H1 (cell line): ENCODE measurements at regions not wholly inside any gene's neighbourhood (a gene's known extent, or its start where the extent isn't known, plus 50 kb on each side); places are given as distances from the start of the nearest gene placed in this dataset.

Source experiments
- CTCF ChIA-PET: fragments of 300-600 bp; sonication (Branson Sonifier 250); formaldehyde crosslinking; loops from one replicate; lab custom pipeline; 2021; ENCODE audit not compliant: partially characterized antibody; lab: Charles Lee
- POLR2A ChIA-PET: fragments of 300-600 bp; sonication (Branson Sonifier 250); formaldehyde crosslinking; loops from one replicate; lab custom pipeline; 2021; ENCODE audit warnings: inconsistent platforms; ENCODE audit not compliant: partially characterized antibody; lab: Charles Lee
- DNase-seq, 2 experiments: peaks; one replicate each; pipeline versions ENCODE4 v3.0.0 to v3.0.0-alpha.2; 2010 to 2022; ENCODE audit warnings: low spot score in 2 of 2, low read depth in 1 of 2, mixed read lengths in 1 of 2
- FAIRE-seq: peaks from 2 replicates; lab custom pipeline; 2011; peaks lifted over from hg19 to GRCh38; lab: Jason Lieb, UNC
- H2AFZ ChIP-seq: 2 replicates; pipeline ENCODE4 v1.8.1; 2012; ENCODE audit warnings: low read length, inconsistent platforms
- H2AK5ac ChIP-seq: 2 replicates; pipeline ENCODE4 v1.6.1; 2013; ENCODE audit warnings: low read depth, low read length
- H2BK120ac ChIP-seq: replicated peaks from 2 replicates; pipeline ENCODE3; 2013; ENCODE audit warnings: low read depth, low read length, inconsistent platforms
- H2BK12ac ChIP-seq: 2 replicates; pipeline ENCODE4 v1.6.1; 2013; ENCODE audit warnings: low read depth, low read length
- H2BK15ac ChIP-seq: 2 replicates; pipeline ENCODE4 v1.6.1; 2013; ENCODE audit warnings: low read length
- H2BK20ac ChIP-seq: 2 replicates; pipeline ENCODE4 v1.6.1; 2013; ENCODE audit warnings: low read length
- H2BK5ac ChIP-seq: 2 replicates; pipeline ENCODE4 v1.6.1; 2013; ENCODE audit warnings: low read depth, low read length
- H3K14ac ChIP-seq: 2 replicates; pipeline ENCODE4 v1.6.1; 2013; ENCODE audit warnings: inconsistent platforms; ENCODE audit not compliant: insufficient read length
- H3K18ac ChIP-seq: 2 replicates; pipeline ENCODE4 v1.6.1; 2013; ENCODE audit warnings: low read length; ENCODE audit errors: extremely low read depth
- H3K23ac ChIP-seq: 2 replicates; pipeline ENCODE4 v1.6.1; 2013; ENCODE audit warnings: inconsistent platforms; ENCODE audit not compliant: insufficient read length
- H3K23me2 ChIP-seq: 2 replicates; pipeline ENCODE4 v1.6.1; 2013; ENCODE audit warnings: low read depth, low read length
- H3K27ac ChIP-seq: 2 replicates; pipeline ENCODE4 v1.6.1; 2011; ENCODE audit warnings: low read depth, low read length, inconsistent platforms
- H3K27me3 ChIP-seq, 4 experiments: replicated peaks in 1 of 4; 1 replicate in 1 of 4; 2 replicates in 3 of 4; pipeline versions ENCODE4 v1.6.1 to v1.8.1; 2011 to 2013; ENCODE audit warnings: low read length in 3 of 4, mild to moderate bottlenecking in 3 of 4, inconsistent platforms in 2 of 4, mixed read lengths in 2 of 4, moderate library complexity in 1 of 4; ENCODE audit not compliant: control insufficient read depth in 3 of 4, insufficient read depth in 3 of 4; ENCODE audit errors: extremely low read depth in 1 of 4
- H3K36me3 ChIP-seq, 4 experiments: 2 replicates each; pipeline versions ENCODE4 v1.6.1 to v1.8.1; 2011 to 2013; ENCODE audit warnings: mild to moderate bottlenecking in 4 of 4, low read length in 3 of 4, moderate library complexity in 2 of 4, control low read depth in 1 of 4, inconsistent platforms in 1 of 4; ENCODE audit not compliant: insufficient read depth in 4 of 4, control insufficient read depth in 2 of 4
- H3K4ac ChIP-seq: replicated peaks from 2 replicates; pipeline ENCODE3; 2013; ENCODE audit warnings: low read length, low read depth, mixed read lengths, inconsistent platforms; ENCODE audit not compliant: insufficient read length
- H3K4me1 ChIP-seq, 4 experiments: replicated peaks in 1 of 4; 1 replicate in 1 of 4; 2 replicates in 3 of 4; pipeline versions ENCODE4 v1.6.1 to v1.8.1; 2011 to 2013; ENCODE audit warnings: low read length in 3 of 4, inconsistent platforms in 2 of 4, mixed read lengths in 1 of 4; ENCODE audit not compliant: insufficient read depth in 4 of 4, control insufficient read depth in 3 of 4
- H3K4me2 ChIP-seq, 2 experiments: 2 replicates each; pipeline versions ENCODE4 v1.6.1 to v1.8.1; 2011 to 2013; ENCODE audit warnings: low read depth in 2 of 2, low read length in 2 of 2, control low read depth in 1 of 2, inconsistent platforms in 1 of 2, mild to moderate bottlenecking in 1 of 2; ENCODE audit not compliant: insufficient read depth in 1 of 2
- H3K4me3 ChIP-seq, 4 experiments: fragments of 200-600, 300-600 bp in 1 of 4; sonication (generic), shearing (Covaris generic), sonication (Bioruptor Twin) in 1 of 4; 2 replicates each; pipeline versions ENCODE4 v1.5.1 to v1.8.1; 2011 to 2016; ENCODE audit warnings: low read length in 4 of 4, low read depth in 3 of 4, control low read depth in 2 of 4, inconsistent platforms in 2 of 4, mild to moderate bottlenecking in 2 of 4, mixed read lengths in 1 of 4, moderate library complexity in 1 of 4; ENCODE audit not compliant: insufficient read depth in 2 of 4; ENCODE audit errors: extremely low read depth in 1 of 4
- H3K56ac ChIP-seq: replicated peaks from 2 replicates; pipeline ENCODE3; 2013; ENCODE audit warnings: low read depth, mild to moderate bottlenecking, mixed read lengths, low read length, inconsistent platforms; ENCODE audit not compliant: insufficient read length
- H3K79me1 ChIP-seq: 2 replicates; pipeline ENCODE4 v1.6.1; 2013; ENCODE audit warnings: low read depth, low read length, control low read depth
- H3K79me2 ChIP-seq, 2 experiments: 2 replicates each; pipeline versions ENCODE4 v1.6.1 to v1.8.1; 2012 to 2013; ENCODE audit warnings: low read length in 2 of 2, mild to moderate bottlenecking in 2 of 2, inconsistent platforms in 1 of 2; ENCODE audit not compliant: insufficient read depth in 2 of 2, control insufficient read depth in 1 of 2
- H3K9ac ChIP-seq, 4 experiments: replicated peaks in 1 of 4; 1 replicate in 1 of 4; 2 replicates in 3 of 4; pipeline versions ENCODE4 v1.6.1 to v1.8.1; 2011 to 2013; ENCODE audit warnings: low read depth in 3 of 4, low read length in 3 of 4, control low read depth in 2 of 4, mild to moderate bottlenecking in 2 of 4, moderate library complexity in 2 of 4, inconsistent platforms in 1 of 4; ENCODE audit errors: extremely low read depth in 1 of 4
- H3K9me3 ChIP-seq, 2 experiments: 2 replicates each; pipeline versions ENCODE4 v1.6.1 to v1.8.1; 2012 to 2013; ENCODE audit warnings: mild to moderate bottlenecking in 2 of 2, moderate library complexity in 2 of 2, control low read depth in 1 of 2, inconsistent platforms in 1 of 2, low read depth in 1 of 2, low read length in 1 of 2, mixed read lengths in 1 of 2; ENCODE audit not compliant: insufficient read depth in 2 of 2
- H4K20me1 ChIP-seq, 2 experiments: replicated peaks in 1 of 2; 2 replicates each; pipeline versions ENCODE3 to v1.8.1; 2011 to 2013; ENCODE audit warnings: inconsistent platforms in 2 of 2, low read length in 2 of 2, mild to moderate bottlenecking in 1 of 2; ENCODE audit not compliant: insufficient read depth in 2 of 2, control insufficient read depth in 1 of 2
- H4K5ac ChIP-seq: 2 replicates; pipeline ENCODE4 v1.6.1; 2013; ENCODE audit warnings: low read length, low read depth, mixed read lengths, inconsistent platforms; ENCODE audit not compliant: insufficient read length
- H4K8ac ChIP-seq: 2 replicates; pipeline ENCODE4 v1.8.0; 2013; ENCODE audit warnings: mild to moderate bottlenecking, moderate library complexity, low read length, inconsistent platforms; ENCODE audit not compliant: insufficient read depth; ENCODE audit errors: extremely low read depth
- H4K91ac ChIP-seq: replicated peaks from 2 replicates; pipeline ENCODE3; 2013; ENCODE audit warnings: low read length, mixed read lengths, inconsistent platforms; ENCODE audit not compliant: insufficient read length
- NANOG ChIP-seq: IDR thresholded peaks from 2 replicates; pipeline ENCODE4 v1.6.1; 2011; ENCODE audit warnings: low read length, low read depth, mild to moderate bottlenecking, inconsistent platforms; ENCODE audit not compliant: insufficient read depth, poor library complexity, severe bottlenecking
- SAP30 ChIP-seq: fragments of 300-600 bp; sonication (generic); IDR thresholded peaks from 2 replicates; pipeline ENCODE4 v1.7.1; 2012; ENCODE audit warnings: low read length, moderate library complexity, mild to moderate bottlenecking, inconsistent platforms; ENCODE audit not compliant: insufficient read depth, insufficient replicate concordance
- SRF ChIP-seq: IDR thresholded peaks from 2 replicates; pipeline ENCODE4 v1.6.1; 2011; ENCODE audit warnings: mild to moderate bottlenecking, low read depth, low read length, moderate library complexity
- SUZ12 ChIP-seq: fragments of 200-600 bp; sonication (generic); IDR thresholded peaks from 2 replicates; pipeline ENCODE4 v1.6.1; 2012; ENCODE audit warnings: mild to moderate bottlenecking, inconsistent platforms, low read length, moderate library complexity, mixed read lengths
- TAF7 ChIP-seq: optimal IDR thresholded peaks from 2 replicates; pipeline ENCODE3; 2011; ENCODE audit warnings: low read depth, mild to moderate bottlenecking, inconsistent platforms, low read length, moderate library complexity, borderline replicate concordance
- TBP ChIP-seq: IDR thresholded peaks from 2 replicates; pipeline ENCODE4 v1.6.1; 2011; ENCODE audit warnings: low read depth, low read length, improper control_type of control experiment
- YY1 ChIP-seq: IDR thresholded peaks from 2 replicates; pipeline ENCODE4 v1.6.1; 2011; ENCODE audit warnings: low read depth, mild to moderate bottlenecking, low read length
- WGBS, 2 experiments: shearing (Covaris generic) in 1 of 2; methylation state at CpG; one replicate each; pipeline versions ENCODE4 v1.1.6 to v1.1.7; 2013 to 2015; ENCODE audit warnings: low lambda C conversion rate in 2 of 2, mixed read lengths in 2 of 2, inconsistent platforms in 1 of 2, low coverage in 1 of 2, missing lambda C conversion rate in 1 of 2; ENCODE audit not compliant: insufficient replicate concordance in 2 of 2, insufficient coverage in 1 of 2, insufficient read length in 1 of 2; ENCODE audit errors: extremely low coverage in 1 of 2, missing lambda C conversion rate in 1 of 2; 5-methylcytosine and 5-hydroxymethylcytosine counted together
- TF ChIP-seq, protein P1 (sequence below): IDR thresholded peaks from 2 replicates; pipeline ENCODE4 v1.6.1; 2012; ENCODE audit warnings: inconsistent platforms

DNA sequence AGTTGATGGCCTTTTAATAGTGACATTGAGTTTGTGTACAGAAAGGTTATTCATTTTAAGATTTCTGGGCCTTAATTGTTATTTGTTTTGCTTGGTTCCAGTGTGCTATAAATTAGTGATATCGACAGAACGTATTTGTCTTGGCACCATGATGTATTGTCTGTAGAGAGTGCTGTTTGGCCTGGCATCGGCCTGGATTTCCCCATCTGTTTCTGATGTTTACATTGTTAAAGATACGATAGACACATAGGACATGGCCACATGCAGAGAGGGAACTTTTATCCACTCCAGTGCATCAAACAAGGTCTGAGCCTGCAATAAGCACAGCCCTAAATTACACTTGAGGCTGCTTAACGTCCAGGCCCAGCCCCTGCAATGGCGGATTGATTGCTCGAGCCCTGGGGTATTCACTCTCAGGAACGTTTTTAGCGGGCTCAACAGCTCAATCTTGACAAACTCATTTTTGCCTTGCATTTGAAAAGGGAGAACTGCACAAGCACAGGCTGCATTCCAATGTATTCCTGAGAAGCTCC, 144.7 kb downstream of the SLC4A3 start:
- H2AFZ ChIP-seq = no peak overlapping the region
- H3K23ac ChIP-seq = no peak overlapping the region
- no peak overlapping the region for H3K56ac ChIP-seq
- no peak overlapping the region for H2BK20ac ChIP-seq
- no peak overlapping the region for H3K14ac ChIP-seq
- H3K4me3 ChIP-seq = no peak overlapping the region
- no peak overlapping the region for H3K18ac ChIP-seq
- no peaks in the 10 kb centered on the region for H3K27me3 ChIP-seq
- DNase-seq (no peak), FAIRE-seq (no peak)
- ChIA-PET POLR2A (no interaction called here), CTCF (interaction anchor here (1.3 kb wide), 1 partner anchor 35 kb away, joined by 4 read pairs; no protein-coding TSS in a partner anchor)
- H2AK5ac ChIP-seq = no peak overlapping the region
- H3K79me1 ChIP-seq = no peaks in the 10 kb centered on the region
- H3K36me3 ChIP-seq = no peaks in the 10 kb centered on the region
- H2BK5ac ChIP-seq = no peak overlapping the region
- H2BK15ac ChIP-seq = no peak overlapping the region
- H4K91ac ChIP-seq = no peak overlapping the region
- H3K4me1 ChIP-seq = no peaks in the 10 kb centered on the region
- H4K20me1 ChIP-seq = no peaks in the 10 kb centered on the region
- H3K27ac ChIP-seq = no peak overlapping the region
- no peaks in the 10 kb centered on the region for H3K79me2 ChIP-seq
- H3K9me3 ChIP-seq = no peaks in the 10 kb centered on the region
- no peak overlapping the region for H3K4ac ChIP-seq
- no peak overlapping the region for H4K8ac ChIP-seq
- H4K5ac ChIP-seq = no peak overlapping the region
- no peak overlapping the region for H2BK12ac ChIP-seq
- 90% methylated on average over 9 of the region's 9 CpGs; no CpG with 5 or more reads in 1 of the 2 experiments for WGBS, 2 experiments
- H3K9ac ChIP-seq = no peak overlapping the region
- H3K23me2 ChIP-seq = no peaks in the 10 kb centered on the region
- H2BK120ac ChIP-seq = no peak overlapping the region
- H3K4me2 ChIP-seq = no peak overlapping the region
- TF ChIP-seq, protein P1, sequence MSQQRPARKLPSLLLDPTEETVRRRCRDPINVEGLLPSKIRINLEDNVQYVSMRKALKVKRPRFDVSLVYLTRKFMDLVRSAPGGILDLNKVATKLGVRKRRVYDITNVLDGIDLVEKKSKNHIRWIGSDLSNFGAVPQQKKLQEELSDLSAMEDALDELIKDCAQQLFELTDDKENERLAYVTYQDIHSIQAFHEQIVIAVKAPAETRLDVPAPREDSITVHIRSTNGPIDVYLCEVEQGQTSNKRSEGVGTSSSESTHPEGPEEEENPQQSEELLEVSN = no peak
- TF ChIP-seq SUZ12 (no peak), TAF7 (no peak), TBP (no peak), SAP30 (no peak), YY1 (no peak), SRF (no peak), NANOG (no peak)
